ENCODE measurements at regions not wholly inside any gene's neighbourhood (a gene's known extent, or its start where the extent isn't known, plus 50 kb on each side); places are given as distances from the start of the nearest gene placed in this dataset.

GRCh38 chr21:39104911-39105310 lies 78.3 kb downstream of the PSMG1 start:
- no peak for DNase-seq

- no peak for DNase-seq
Measured at GRCh38 chr21:39103689-39104088, 79.6 kb downstream of the PSMG1 start.

- DNase-seq: no peak
Measured at GRCh38 chr21:39099859-39100258, 83.4 kb downstream of the PSMG1 start.

- DNase-seq: no peak
Measured at GRCh38 chr21:39098696-39099200, 84.5 kb downstream of the PSMG1 start.

- no peak for DNase-seq
Measured at GRCh38 chr21:39097981-39098380, 85.3 kb downstream of the PSMG1 start.

GRCh38 chr21:39097335-39097861 lies 85.9 kb downstream of the PSMG1 start:
- DNase-seq: no peak

GRCh38 chr21:39096754-39097153 lies 86.5 kb downstream of the PSMG1 start:
- DNase-seq: no peak

- no peak for DNase-seq
Measured at GRCh38 chr21:39095681-39096080, 87.6 kb downstream of the PSMG1 start.

GRCh38 chr21:39094847-39095579 lies 88.2 kb downstream of the PSMG1 start:
- no peak for DNase-seq

- DNase-seq: no peak
Measured at GRCh38 chr21:39094087-39094780, 89.0 kb downstream of the PSMG1 start.

- DNase-seq: no peak
Measured at GRCh38 chr21:39093526-39093925, 89.7 kb downstream of the PSMG1 start.

GRCh38 chr21:39088831-39089380 lies 94.3 kb downstream of the PSMG1 start:
- no peak for DNase-seq

GRCh38 chr21:39088031-39088370 lies 95.2 kb downstream of the PSMG1 start:
- no peak for DNase-seq

- DNase-seq: no peak
Measured at GRCh38 chr21:39087238-39088030, 95.8 kb downstream of the PSMG1 start.

GRCh38 chr21:39086547-39086946 lies 96.7 kb downstream of the PSMG1 start:
- DNase-seq: no peak

- no peak for DNase-seq
Measured at GRCh38 chr21:39085843-39086405, 97.3 kb downstream of the PSMG1 start.

- no peak for DNase-seq
Measured at GRCh38 chr21:39084979-39085729, 98.1 kb downstream of the PSMG1 start.

- DNase-seq: no peak
Measured at GRCh38 chr21:39084073-39084472, 99.2 kb downstream of the PSMG1 start.

- DNase-seq: no peak
Measured at GRCh38 chr21:39083377-39084008, 99.8 kb downstream of the PSMG1 start.

- DNase-seq: peak; percentile 74
Measured at GRCh38 chr21:39082656-39083376, 100.4 kb downstream of the PSMG1 start.

- DNase-seq: no peak
Measured at GRCh38 chr21:39080366-39080765, 102.9 kb downstream of the PSMG1 start.
